ENCODE measurements at regions not wholly inside any gene's neighbourhood (a gene's known extent, or its start where the extent isn't known, plus 50 kb on each side); places are given as distances from the start of the nearest gene placed in this dataset.

GRCh38 chr10:42961796-42962109, 115.1 kb upstream of the RET start:
- no peak for DNase-seq (ENCODE audit: low read depth)
- no peak for TF ChIP-seq MYC (IDR thresholded peaks at IDR 0.05; ENCODE audit: low read depth, low read length)
- H3K4me3 ChIP-seq (ENCODE audit: low read depth, low read length) = peak overlapping the region; percentile 27

- peak overlapping the region; percentile 41 for H3K4me3 ChIP-seq (ENCODE audit: low read depth, low read length)
- TF ChIP-seq POLR2A (IDR thresholded peaks at IDR 0.05; ENCODE audit: extremely low read depth, insufficient read length) (peak; percentile 34), MAX (IDR thresholded peaks at IDR 0.05; ENCODE audit: low read depth, low read length) (peak; percentile 92), MYC (IDR thresholded peaks at IDR 0.05; ENCODE audit: low read depth, low read length) (peak; percentile 93)
- TF ChIP-seq, protein P1, sequence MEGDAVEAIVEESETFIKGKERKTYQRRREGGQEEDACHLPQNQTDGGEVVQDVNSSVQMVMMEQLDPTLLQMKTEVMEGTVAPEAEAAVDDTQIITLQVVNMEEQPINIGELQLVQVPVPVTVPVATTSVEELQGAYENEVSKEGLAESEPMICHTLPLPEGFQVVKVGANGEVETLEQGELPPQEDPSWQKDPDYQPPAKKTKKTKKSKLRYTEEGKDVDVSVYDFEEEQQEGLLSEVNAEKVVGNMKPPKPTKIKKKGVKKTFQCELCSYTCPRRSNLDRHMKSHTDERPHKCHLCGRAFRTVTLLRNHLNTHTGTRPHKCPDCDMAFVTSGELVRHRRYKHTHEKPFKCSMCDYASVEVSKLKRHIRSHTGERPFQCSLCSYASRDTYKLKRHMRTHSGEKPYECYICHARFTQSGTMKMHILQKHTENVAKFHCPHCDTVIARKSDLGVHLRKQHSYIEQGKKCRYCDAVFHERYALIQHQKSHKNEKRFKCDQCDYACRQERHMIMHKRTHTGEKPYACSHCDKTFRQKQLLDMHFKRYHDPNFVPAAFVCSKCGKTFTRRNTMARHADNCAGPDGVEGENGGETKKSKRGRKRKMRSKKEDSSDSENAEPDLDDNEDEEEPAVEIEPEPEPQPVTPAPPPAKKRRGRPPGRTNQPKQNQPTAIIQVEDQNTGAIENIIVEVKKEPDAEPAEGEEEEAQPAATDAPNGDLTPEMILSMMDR (IDR thresholded peaks at IDR 0.05; ENCODE audit: low read depth, low read length) = no peak
- DNase-seq (ENCODE audit: low read depth) = peak; percentile 97
Measured at GRCh38 chr10:42962110-42962901, 114.6 kb upstream of the RET start.

- no peak for TF ChIP-seq POLR2A (IDR thresholded peaks at IDR 0.05; ENCODE audit: extremely low read depth, insufficient read length)
- TF ChIP-seq MAX (IDR thresholded peaks at IDR 0.05; ENCODE audit: low read depth, low read length) = no peak
- no peak for TF ChIP-seq MYC (IDR thresholded peaks at IDR 0.05; ENCODE audit: low read depth, low read length)
- TF ChIP-seq, protein P1 (IDR thresholded peaks at IDR 0.05; ENCODE audit: low read depth, low read length) = no peak
Measured at GRCh38 chr10:42962902-42963231, 114.0 kb upstream of the RET start.

GRCh38 chr10:42963312-42963711, 113.6 kb upstream of the RET start:
- TF ChIP-seq, protein P1 (IDR thresholded peaks at IDR 0.05; ENCODE audit: low read depth, low read length) = no peak
- TF ChIP-seq MYC (IDR thresholded peaks at IDR 0.05; ENCODE audit: low read depth, low read length) = peak; percentile 66; the same call in 1 of the 2 replicates
- 0 out of 2 replicates have a peak, but pooled peaks have one; percentile 30 for TF ChIP-seq MAX (IDR thresholded peaks at IDR 0.05; ENCODE audit: low read depth, low read length)
- no peak for TF ChIP-seq POLR2A (IDR thresholded peaks at IDR 0.05; ENCODE audit: extremely low read depth, insufficient read length)
- H3K4me3 ChIP-seq (ENCODE audit: low read depth, low read length) = peak overlapping the region; percentile 46
- peak; percentile 98 for DNase-seq (ENCODE audit: low read depth)

More at GRCh38 chr10:42962902-42963231, 114.0 kb upstream of the RET start:
- no peak for DNase-seq (ENCODE audit: low read depth)
- peak overlapping the region; percentile 41 for H3K4me3 ChIP-seq (ENCODE audit: low read depth, low read length)

- H3K4me3 ChIP-seq (ENCODE audit: low read depth, low read length) = no peak overlapping the region
- no peak for DNase-seq (ENCODE audit: low read depth)
- TF ChIP-seq POLR2A (IDR thresholded peaks at IDR 0.05; ENCODE audit: extremely low read depth, insufficient read length) = no peak
- TF ChIP-seq MAX (IDR thresholded peaks at IDR 0.05; ENCODE audit: low read depth, low read length) = no peak
- TF ChIP-seq MYC (IDR thresholded peaks at IDR 0.05; ENCODE audit: low read depth, low read length) = no peak
- TF ChIP-seq, protein P1 (IDR thresholded peaks at IDR 0.05; ENCODE audit: low read depth, low read length) = no peak
Measured at GRCh38 chr10:42969147-42969546, 107.7 kb upstream of the RET start.

- TF ChIP-seq POLR2A (IDR thresholded peaks at IDR 0.05; ENCODE audit: extremely low read depth, insufficient read length) = no peak
- TF ChIP-seq MAX (IDR thresholded peaks at IDR 0.05; ENCODE audit: low read depth, low read length) = no peak
- TF ChIP-seq, protein P1 (IDR thresholded peaks at IDR 0.05; ENCODE audit: low read depth, low read length) = no peak
- no peak for TF ChIP-seq MYC (IDR thresholded peaks at IDR 0.05; ENCODE audit: low read depth, low read length)
- DNase-seq (ENCODE audit: low read depth) = no peak
- H3K4me3 ChIP-seq (ENCODE audit: low read depth, low read length) = no peak overlapping the region
Measured at GRCh38 chr10:42969909-42970308, 107.0 kb upstream of the RET start.
